MM.1S (cell line): ENCODE measurements at regions not wholly inside any gene's neighbourhood (a gene's known extent, or its start where the extent isn't known, plus 50 kb on each side); places are given as distances from the start of the nearest gene placed in this dataset.

Source experiments
- EZH2 ChIP-seq: fragments of 300-600 bp; sonication (generic); optimal IDR thresholded peaks from 2 replicates; pipeline ENCODE3; 2017; ENCODE audit warnings: low read depth, mild to moderate bottlenecking, antibody characterized with exemption, low read length, mixed read lengths
- EZH2phosphoT487 ChIP-seq: fragments of 300-600 bp; sonication (generic); IDR thresholded peaks from 2 replicates; pipeline ENCODE4 v1.6.1; 2018; ENCODE audit warnings: antibody characterized with exemption, low read length
- TF ChIP-seq, protein P1 (sequence below): fragments of 300-600 bp; sonication (generic); IDR thresholded peaks from 2 replicates; pipeline ENCODE4 v1.5.1; 2016; ENCODE audit warnings: antibody characterized with exemption, low read length, mixed read lengths

DNA sequence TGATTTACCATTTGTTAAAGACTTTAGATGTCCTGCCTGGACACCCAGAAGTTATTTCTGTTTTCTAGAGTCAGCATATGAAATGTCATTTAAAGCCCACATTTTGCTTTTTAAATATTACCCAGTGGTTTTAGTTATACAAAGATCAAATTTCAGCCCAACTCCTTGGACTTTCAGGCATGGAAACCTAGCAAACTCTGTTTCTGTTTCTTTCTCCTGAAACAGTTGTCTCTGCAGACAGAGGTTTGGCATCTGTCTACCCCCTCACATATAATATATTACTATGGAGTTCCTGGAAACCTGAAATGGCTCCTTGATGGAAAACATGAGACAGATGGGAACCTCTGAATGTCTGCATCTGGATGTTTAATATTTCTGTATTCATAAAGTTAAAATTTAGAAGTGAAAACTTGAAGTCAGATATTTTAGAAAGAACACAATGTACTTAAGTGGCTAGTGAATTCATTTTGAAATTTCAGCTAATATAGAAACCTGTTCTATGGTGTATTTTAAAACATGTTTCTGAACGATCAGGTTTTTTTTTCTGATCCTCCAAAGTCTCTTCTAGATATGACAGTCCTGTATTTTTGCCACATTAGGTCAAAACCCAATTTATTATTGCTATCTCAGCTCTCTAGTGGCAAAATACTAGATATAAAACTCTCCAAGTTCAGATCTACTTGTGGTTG is 743.3 kb downstream of the CD109 start:
- TF ChIP-seq, protein P1, sequence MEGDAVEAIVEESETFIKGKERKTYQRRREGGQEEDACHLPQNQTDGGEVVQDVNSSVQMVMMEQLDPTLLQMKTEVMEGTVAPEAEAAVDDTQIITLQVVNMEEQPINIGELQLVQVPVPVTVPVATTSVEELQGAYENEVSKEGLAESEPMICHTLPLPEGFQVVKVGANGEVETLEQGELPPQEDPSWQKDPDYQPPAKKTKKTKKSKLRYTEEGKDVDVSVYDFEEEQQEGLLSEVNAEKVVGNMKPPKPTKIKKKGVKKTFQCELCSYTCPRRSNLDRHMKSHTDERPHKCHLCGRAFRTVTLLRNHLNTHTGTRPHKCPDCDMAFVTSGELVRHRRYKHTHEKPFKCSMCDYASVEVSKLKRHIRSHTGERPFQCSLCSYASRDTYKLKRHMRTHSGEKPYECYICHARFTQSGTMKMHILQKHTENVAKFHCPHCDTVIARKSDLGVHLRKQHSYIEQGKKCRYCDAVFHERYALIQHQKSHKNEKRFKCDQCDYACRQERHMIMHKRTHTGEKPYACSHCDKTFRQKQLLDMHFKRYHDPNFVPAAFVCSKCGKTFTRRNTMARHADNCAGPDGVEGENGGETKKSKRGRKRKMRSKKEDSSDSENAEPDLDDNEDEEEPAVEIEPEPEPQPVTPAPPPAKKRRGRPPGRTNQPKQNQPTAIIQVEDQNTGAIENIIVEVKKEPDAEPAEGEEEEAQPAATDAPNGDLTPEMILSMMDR: no peak
- no peak for TF ChIP-seq EZH2
- no peak for TF ChIP-seq EZH2phosphoT487
